BLaER1 (cell line): ENCODE measurements at regions not wholly inside any gene's neighbourhood (a gene's known extent, or its start where the extent isn't known, plus 50 kb on each side); places are given as distances from the start of the nearest gene placed in this dataset.
"Not testable (repeated sequence)": the region's sequence is repeated elsewhere in the genome, so short reads cannot be mapped to it uniquely, and the experiment has no call there.

Experiments used
- H3K27ac ChIP-seq: shearing (Covaris generic); formaldehyde crosslinking; 2 replicates; pipeline ENCODE4 v1.8.1; 2022
- H3K27me3 ChIP-seq: shearing (Covaris generic); formaldehyde crosslinking; 2 replicates; pipeline ENCODE4 v1.8.1; 2022
- H3K36me3 ChIP-seq: shearing (Covaris generic); formaldehyde crosslinking; 2 replicates; pipeline ENCODE4 v1.8.1; 2022
- H3K4me1 ChIP-seq: shearing (Covaris generic); formaldehyde crosslinking; 2 replicates; pipeline ENCODE4 v1.8.1; 2022
- H3K4me2 ChIP-seq: shearing (Covaris generic); formaldehyde crosslinking; 2 replicates; pipeline ENCODE4 v1.8.1; 2022
- H3K4me3 ChIP-seq: shearing (Covaris generic); formaldehyde crosslinking; 2 replicates; pipeline ENCODE4 v1.8.1; 2022
- H3K9ac ChIP-seq: shearing (Covaris generic); formaldehyde crosslinking; 2 replicates; pipeline ENCODE4 v1.8.1; 2022
- H3K9me3 ChIP-seq: shearing (Covaris generic); formaldehyde crosslinking; 2 replicates; pipeline ENCODE4 v1.8.1; 2022
- H4K20me1 ChIP-seq: shearing (Covaris generic); formaldehyde crosslinking; 2 replicates; pipeline ENCODE4 v1.8.1; 2022
- Cebpa-rat ChIP-seq: shearing (Covaris generic); IDR thresholded peaks from 2 replicates; pipeline ENCODE4 v1.8.1; 2022

DNA sequence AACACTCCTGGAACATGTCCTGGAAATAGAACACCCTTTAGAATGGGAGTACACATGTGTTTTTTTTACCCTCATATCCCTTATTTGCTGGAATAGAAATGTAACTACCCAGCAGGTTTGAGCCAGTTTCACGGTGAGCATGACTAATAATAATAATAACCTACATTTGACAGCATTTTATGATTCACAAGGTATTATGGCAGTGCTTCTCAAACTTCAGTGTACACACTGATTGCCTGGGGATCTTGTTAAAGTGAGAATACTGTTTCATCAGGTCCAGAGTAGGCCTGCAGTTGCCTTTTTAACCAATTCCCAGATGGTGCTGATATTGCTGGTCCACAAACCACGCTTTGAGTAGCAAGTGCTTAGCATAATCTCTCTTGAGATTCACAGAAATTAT lies 63.9 kb downstream of the NFKBIZ start:
- no peaks in the 10 kb centered on the region for H3K9me3 ChIP-seq
- TF ChIP-seq Cebpa-rat = no peak
- H3K9ac ChIP-seq = no peak overlapping the region
- no peak overlapping the region for H3K4me2 ChIP-seq
- H3K27me3 ChIP-seq = no peaks in the 10 kb centered on the region
- no peak overlapping the region for H3K4me3 ChIP-seq
- no peaks in the 10 kb centered on the region for H4K20me1 ChIP-seq
- no peak overlapping the region for H3K27ac ChIP-seq
- no peaks in the 10 kb centered on the region for H3K4me1 ChIP-seq
- no peaks in the 10 kb centered on the region for H3K36me3 ChIP-seq

DNA sequence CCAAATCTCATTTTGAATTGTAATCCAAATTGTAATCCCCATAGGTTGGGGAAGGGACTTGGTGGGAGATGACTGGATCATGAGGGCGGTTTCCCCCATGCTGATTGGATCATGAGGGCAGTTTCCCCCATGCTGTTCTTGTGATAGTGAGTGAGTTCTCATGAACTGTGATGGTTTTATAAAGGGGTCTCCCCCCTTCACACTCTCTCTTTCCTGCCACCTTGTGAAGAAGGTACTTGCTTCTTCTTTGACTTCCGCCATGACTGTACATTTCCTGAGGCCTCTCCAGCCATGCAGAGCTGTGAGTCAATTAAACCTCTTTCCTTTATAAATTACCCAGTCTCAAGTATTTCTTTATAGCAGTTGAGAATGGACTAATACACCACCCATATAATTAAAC lies 68.4 kb downstream of the NFKBIZ start:
- not testable (repeated sequence) for H3K27me3 ChIP-seq, H3K4me2 ChIP-seq, H4K20me1 ChIP-seq, H3K36me3 ChIP-seq, H3K27ac ChIP-seq, H3K9me3 ChIP-seq, H3K4me3 ChIP-seq, H3K4me1 ChIP-seq, H3K9ac ChIP-seq

DNA sequence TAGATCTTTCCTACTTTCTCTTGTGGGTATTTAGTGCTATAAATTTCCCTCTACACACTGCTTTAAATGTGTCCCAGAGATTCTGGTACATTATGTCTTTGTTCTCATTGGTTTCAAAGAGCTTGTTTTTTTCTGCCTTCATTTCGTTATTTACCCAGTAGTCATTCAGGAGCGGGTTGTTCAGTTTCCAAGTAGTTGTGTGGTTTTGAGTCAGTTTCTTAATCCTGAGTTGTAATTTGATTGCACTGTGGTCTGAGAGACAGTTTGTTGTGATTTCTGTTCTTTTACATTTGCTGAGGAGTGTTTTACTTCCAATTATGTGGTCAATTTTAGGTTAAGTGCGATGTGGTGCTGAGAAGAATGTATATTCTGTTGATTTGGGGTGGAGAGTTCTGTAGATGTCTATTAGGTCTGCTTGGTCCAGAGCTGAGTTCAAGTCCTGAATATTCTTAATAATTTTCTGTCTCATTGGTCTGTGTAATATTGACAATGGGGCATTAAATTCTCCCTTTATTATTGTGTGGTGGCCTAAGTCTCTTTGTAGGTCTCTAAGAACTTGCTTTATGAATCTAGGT lies 72.9 kb downstream of the NFKBIZ start:
- H4K20me1 ChIP-seq, H3K27ac ChIP-seq, H3K9me3 ChIP-seq, H3K4me1 ChIP-seq, H3K4me2 ChIP-seq, H3K9ac ChIP-seq, H3K36me3 ChIP-seq, H3K4me3 ChIP-seq, H3K27me3 ChIP-seq: not testable (repeated sequence)

- H3K4me3 ChIP-seq, H3K27ac ChIP-seq, H3K4me1 ChIP-seq, H4K20me1 ChIP-seq, H3K36me3 ChIP-seq, H3K9me3 ChIP-seq, H3K27me3 ChIP-seq, H3K9ac ChIP-seq, H3K4me2 ChIP-seq: not testable (repeated sequence)
Observed at GRCh38 chr3:101924621-101925020, 75.3 kb downstream of the NFKBIZ start.

GRCh38 chr3:101925124-101925523 lies 75.8 kb downstream of the NFKBIZ start:
- not testable (repeated sequence) for H3K27ac ChIP-seq, H3K4me2 ChIP-seq

DNA sequence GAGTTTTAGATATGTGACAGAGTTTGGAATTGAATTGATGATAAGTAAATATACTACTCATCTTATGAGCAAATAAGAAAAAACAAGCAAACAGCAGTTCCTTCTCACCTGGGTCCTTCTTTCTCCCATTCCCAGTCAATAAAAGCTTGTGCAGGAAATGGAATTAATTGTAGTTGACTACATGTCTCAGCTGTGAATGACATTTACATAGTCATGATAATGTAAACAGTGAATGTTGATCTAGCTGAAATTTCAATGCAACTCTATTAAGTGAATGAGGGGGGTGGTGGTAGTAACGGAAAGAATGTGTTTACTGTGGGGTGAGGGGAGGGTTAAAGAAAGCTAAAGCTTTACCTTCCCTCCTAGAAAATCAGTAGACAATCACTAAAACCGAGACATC lies 76.2 kb downstream of the NFKBIZ start:
- Histone ChIP-seq H4K20me1 (no peaks in the 10 kb centered on the region), H3K4me2 (no peak overlapping the region), H3K27me3 (no peaks in the 10 kb centered on the region), H3K4me3 (no peak overlapping the region), H3K9ac (no peak overlapping the region), H3K27ac (no peak overlapping the region), H3K4me1 (no peaks in the 10 kb centered on the region), H3K36me3 (no peaks in the 10 kb centered on the region), H3K9me3 (no peaks in the 10 kb centered on the region)
- TF ChIP-seq Cebpa-rat = no peak

More at GRCh38 chr3:101925124-101925523, 75.8 kb downstream of the NFKBIZ start:
- not testable (repeated sequence) for H4K20me1 ChIP-seq, H3K4me1 ChIP-seq, H3K9me3 ChIP-seq, H3K27me3 ChIP-seq, H3K4me3 ChIP-seq, H3K36me3 ChIP-seq, H3K9ac ChIP-seq

GRCh38 chr3:101926594-101927105 lies 77.3 kb downstream of the NFKBIZ start:
- Histone ChIP-seq H3K4me2 (no peak overlapping the region), H3K27ac (no peak overlapping the region)

DNA sequence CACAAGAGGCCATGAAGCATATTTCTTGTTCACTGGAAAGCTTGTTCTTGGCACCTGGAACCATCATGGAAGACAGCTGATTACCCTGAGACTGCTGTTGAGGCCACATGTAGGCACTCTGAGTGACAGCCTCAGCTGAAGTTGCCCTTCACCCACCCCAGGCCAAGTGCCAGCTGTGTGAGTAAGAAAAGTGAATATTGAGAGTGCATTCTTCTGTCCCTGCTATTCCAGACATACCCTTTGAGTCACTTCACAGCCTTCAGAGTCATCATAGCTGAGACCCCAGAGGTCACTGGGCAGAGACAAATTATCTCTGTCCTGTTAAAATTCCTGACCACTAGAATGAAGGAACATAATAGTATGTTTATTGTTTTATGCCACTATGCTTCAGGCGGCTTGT lies 79.6 kb downstream of the NFKBIZ start:
- Histone ChIP-seq H3K27me3 (no peaks in the 10 kb centered on the region), H3K4me1 (no peaks in the 10 kb centered on the region), H3K4me3 (no peak overlapping the region), H3K36me3 (no peaks in the 10 kb centered on the region), H3K4me2 (no peak overlapping the region), H4K20me1 (no peaks in the 10 kb centered on the region), H3K9ac (no peak overlapping the region), H3K27ac (no peak overlapping the region), H3K9me3 (no peaks in the 10 kb centered on the region)
- no peak for TF ChIP-seq Cebpa-rat

More at GRCh38 chr3:101926594-101927105, 77.3 kb downstream of the NFKBIZ start:
- no peak overlapping the region for H3K4me3 ChIP-seq
- TF ChIP-seq Cebpa-rat = no peak
- H3K9ac ChIP-seq = no peak overlapping the region
- no peaks in the 10 kb centered on the region for H3K4me1 ChIP-seq
- H3K27me3 ChIP-seq = no peaks in the 10 kb centered on the region
- H3K36me3 ChIP-seq = no peaks in the 10 kb centered on the region
- H4K20me1 ChIP-seq = no peaks in the 10 kb centered on the region
- H3K9me3 ChIP-seq = no peaks in the 10 kb centered on the region

DNA sequence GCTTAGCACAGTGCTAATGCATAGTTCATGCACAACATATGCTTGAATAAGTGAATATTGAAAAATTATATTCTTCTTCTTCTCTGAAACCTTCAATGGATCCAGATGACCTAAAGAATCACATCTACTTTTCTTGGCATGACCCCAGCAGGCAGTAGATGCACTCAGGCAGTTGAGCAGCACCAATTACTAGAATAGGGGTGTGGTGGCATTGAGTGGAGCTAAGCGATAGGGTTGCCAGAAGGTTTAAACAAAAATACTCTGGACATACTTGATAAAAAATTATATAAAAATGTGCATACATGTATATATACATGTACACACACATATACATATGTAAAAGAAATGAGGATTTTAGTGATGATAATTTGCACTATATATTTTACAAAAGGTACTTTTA lies 81.8 kb downstream of the NFKBIZ start:
- no peaks in the 10 kb centered on the region for H3K36me3 ChIP-seq
- H4K20me1 ChIP-seq = no peaks in the 10 kb centered on the region
- no peak for TF ChIP-seq Cebpa-rat
- no peaks in the 10 kb centered on the region for H3K27me3 ChIP-seq
- peaks cover 3% of the 10 kb centered on the region for H3K4me1 ChIP-seq
- H3K4me3 ChIP-seq = no peak overlapping the region
- H3K9me3 ChIP-seq = no peaks in the 10 kb centered on the region
- no peak overlapping the region for H3K9ac ChIP-seq
- H3K4me2 ChIP-seq = no peak overlapping the region
- no peak overlapping the region for H3K27ac ChIP-seq

- no peak overlapping the region for H3K27ac ChIP-seq
- no peak overlapping the region for H3K4me2 ChIP-seq
- no peak overlapping the region for H3K9ac ChIP-seq
- no peak for TF ChIP-seq Cebpa-rat
- no peaks in the 10 kb centered on the region for H3K36me3 ChIP-seq
- H3K27me3 ChIP-seq = no peaks in the 10 kb centered on the region
- H3K9me3 ChIP-seq = no peaks in the 10 kb centered on the region
- peaks cover 17% of the 10 kb centered on the region for H3K4me1 ChIP-seq
- no peak overlapping the region for H3K4me3 ChIP-seq
- H4K20me1 ChIP-seq = no peaks in the 10 kb centered on the region
Observed at GRCh38 chr3:101932326-101933068, 83.2 kb downstream of the NFKBIZ start.
